GM23338 (cell line): ENCODE measurements at regions not wholly inside any gene's neighbourhood (a gene's known extent, or its start where the extent isn't known, plus 50 kb on each side); places are given as distances from the start of the nearest gene placed in this dataset.

ENCODE experiments used
- CREB1 ChIP-seq: fragments of 250-450 bp; sonication (Bioruptor Pico); IDR thresholded peaks from 2 replicates; pipeline ENCODE4 v1.5.0; 2020; ENCODE audit warnings: low read depth, mild to moderate bottlenecking, moderate library complexity
- CTCF ChIP-seq, 2 experiments: fragments of 200-600 bp in 1 of 2; sonication (generic) in 1 of 2; conservative IDR thresholded peaks; 2 replicates each; pipeline versions ENCODE4 v1.5.1 to v1.6.1; 2016 to 2017; ENCODE audit warnings: antibody characterized with exemption in 2 of 2, low read depth in 2 of 2, mild to moderate bottlenecking in 2 of 2, moderate library complexity in 1 of 2
- ETS1 ChIP-seq: IDR thresholded peaks from 2 replicates; pipeline ENCODE4 v1.6.1; 2016; ENCODE audit warnings: antibody characterized with exemption
- EZH2 ChIP-seq: fragments of 200-600 bp; sonication (generic); IDR thresholded peaks from one replicate; pipeline ENCODE4 v1.8.0; 2017; ENCODE audit warnings: antibody characterized with exemption, mild to moderate bottlenecking, low read depth; ENCODE audit not compliant: unreplicated experiment
- EZH2phosphoT487 ChIP-seq: fragments of 200-600 bp; sonication (generic); IDR thresholded peaks from one replicate; pipeline ENCODE4 v1.8.1; 2018; ENCODE audit warnings: antibody characterized with exemption; ENCODE audit not compliant: unreplicated experiment
- POLR2AphosphoS5 ChIP-seq: IDR thresholded peaks from 2 replicates; pipeline ENCODE4 v1.6.1; 2016; ENCODE audit warnings: antibody characterized with exemption, low read depth
- REST ChIP-seq: IDR thresholded peaks from one replicate; pipeline ENCODE4 v1.6.1; 2018; ENCODE audit warnings: antibody characterized with exemption; ENCODE audit not compliant: unreplicated experiment

- TF ChIP-seq CTCF (conservative IDR thresholded peaks at IDR 0.05; ENCODE audit: low read depth in 2 of 2) = no peak
- TF ChIP-seq POLR2AphosphoS5 = no peak
- TF ChIP-seq EZH2 = no peak
- no peak for TF ChIP-seq EZH2phosphoT487
- no peak for TF ChIP-seq ETS1
- TF ChIP-seq REST = no peak
- no peak for TF ChIP-seq CREB1
Measured at GRCh38 chr5:143635146-143635752, 176.7 kb upstream of the HMHB1 start.
